HepG2 (cell line): ENCODE measurements at regions not wholly inside any gene's neighbourhood (a gene's known extent, or its start where the extent isn't known, plus 50 kb on each side); places are given as distances from the start of the nearest gene placed in this dataset.

ENCODE experiments used
- ATAC-seq: fragments of 200-7000 bp; cut with Tn5 transposase; 3 replicates; pipeline ENCODE4 v1.9.1; 2020; ENCODE audit warnings: mild to moderate bottlenecking, moderate library complexity
- BruUV-seq: library from RNA; stranded (reverse); fragments of 400-500 nt; replicated peaks from 2 replicates; lab custom pipeline; 2021; lab: Mats Ljungman, UMichigan
- CTCF ChIA-PET: fragments of 300-600 bp; formaldehyde crosslinking; extraction: SDS; loops from one replicate; lab custom pipeline; 2021; ENCODE audit warnings: low total read pairs, inconsistent platforms, low intra/inter-chr PET ratio; lab: Yijun Ruan, JAX
- POLR2A ChIA-PET: fragments of 350-600 bp; sonication (Branson Sonifier 250); formaldehyde crosslinking; loops from one replicate; lab custom pipeline; 2020; ENCODE audit warnings: antibody characterized with exemption, inconsistent platforms; lab: Yijun Ruan, JAX
- DNase-seq: peaks from one replicate; pipeline ENCODE4 v3.0.0-alpha.2; 2015; ENCODE audit warnings: low spot score
- FAIRE-seq: peaks from 3 replicates; lab custom pipeline; 2011; peaks lifted over from hg19 to GRCh38; lab: Jason Lieb, UNC
- H2AFZ ChIP-seq: one replicate; pipeline ENCODE4 v1.6.1; 2011; ENCODE audit warnings: low read length, inconsistent platforms
- H3K27ac ChIP-seq: fragments of 300-600 bp; 3 replicates; pipeline ENCODE4 v1.8.0; 2011; ENCODE audit warnings: mixed run types, mild to moderate bottlenecking, mixed read lengths, low read length, inconsistent platforms; ENCODE audit not compliant: insufficient read depth; ENCODE audit errors: extremely low read length
- H3K27me3 ChIP-seq, 2 experiments: fragments of 200-600 bp in 1 of 2; 2 replicates in 1 of 2; 3 replicates in 1 of 2; pipeline versions ENCODE4 v1.6.0 to v1.8.0; 2011; ENCODE audit warnings: low read length in 2 of 2, mild to moderate bottlenecking in 2 of 2, moderate library complexity in 2 of 2, inconsistent platforms in 1 of 2; ENCODE audit not compliant: insufficient read depth in 2 of 2, control insufficient read depth in 1 of 2
- H3K36me3 ChIP-seq, 2 experiments: fragments of 200-600 bp in 1 of 2; replicated peaks in 1 of 2; 2 replicates in 1 of 2; 3 replicates in 1 of 2; pipeline versions ENCODE4 v1.5.1 to v1.8.0; 2011; ENCODE audit warnings: low read length in 2 of 2, inconsistent platforms in 1 of 2; ENCODE audit not compliant: insufficient read depth in 2 of 2, control insufficient read depth in 1 of 2
- H3K4me1 ChIP-seq: 2 replicates; pipeline ENCODE4 v1.5.1; 2012; ENCODE audit warnings: low read length, inconsistent platforms; ENCODE audit not compliant: insufficient read depth
- H3K4me2 ChIP-seq: 2 replicates; pipeline ENCODE4 v1.6.0; 2011; ENCODE audit warnings: low read depth, low read length, inconsistent platforms
- H3K4me3 ChIP-seq, 3 experiments: fragments of 200-600 bp in 1 of 3; sonication (generic), shearing (Covaris generic) in 1 of 3; replicated peaks in 1 of 3; 2 replicates each; pipeline ENCODE4 v1.5.1; 2011 to 2016; ENCODE audit warnings: low read length in 3 of 3, inconsistent platforms in 2 of 3, low read depth in 2 of 3, mild to moderate bottlenecking in 2 of 3, control low read depth in 1 of 3, mixed read lengths in 1 of 3; ENCODE audit not compliant: insufficient read depth in 1 of 3
- H3K79me2 ChIP-seq: one replicate; pipeline ENCODE4 v1.6.1; 2011; ENCODE audit warnings: low read length, inconsistent platforms; ENCODE audit not compliant: insufficient read depth
- H3K9ac ChIP-seq: 2 replicates; pipeline ENCODE4 v1.6.0; 2011; ENCODE audit warnings: mild to moderate bottlenecking, low read depth, low read length, inconsistent platforms; ENCODE audit not compliant: insufficient read depth
- H3K9me3 ChIP-seq: 2 replicates; pipeline ENCODE4 v1.5.1; 2012; ENCODE audit warnings: mild to moderate bottlenecking, low read length
- H4K20me1 ChIP-seq: 2 replicates; pipeline ENCODE4 v1.6.0; 2011; ENCODE audit warnings: inconsistent platforms, mild to moderate bottlenecking, low read length, moderate library complexity; ENCODE audit not compliant: insufficient read depth
- BRCA1 ChIP-seq: sonication (generic); formaldehyde crosslinking; IDR thresholded peaks from 2 replicates; pipeline ENCODE4 v1.4.0; 2020; ENCODE audit warnings: missing genetic modification reagents
- DNMT3B ChIP-seq: conservative IDR thresholded peaks from 2 replicates; pipeline ENCODE4 v1.6.1; 2016; ENCODE audit warnings: missing biosample characterization, control low read depth
- LBX2 ChIP-seq: sonication (generic); formaldehyde crosslinking; IDR thresholded peaks from 2 replicates; pipeline ENCODE4 v1.5.0; 2020; ENCODE audit warnings: missing genetic modification reagents, mild to moderate bottlenecking, borderline replicate concordance
- MBNL3 ChIP-seq: fragments of 250-450 bp; sonication (Bioruptor Pico); conservative IDR thresholded peaks from 2 replicates; pipeline ENCODE4 v1.8.0; 2022; ENCODE audit warnings: mild to moderate bottlenecking, inconsistent platforms
- MYC ChIP-seq: sonication (generic); formaldehyde crosslinking; IDR thresholded peaks from 2 replicates; pipeline ENCODE4 v1.9.0; 2021; ENCODE audit warnings: missing genetic modification reagents, borderline replicate concordance
- NAIF1 ChIP-seq: sonication (generic); formaldehyde crosslinking; IDR thresholded peaks from 2 replicates; pipeline ENCODE4 v1.5.0; 2020; ENCODE audit warnings: mild to moderate bottlenecking, missing genetic modification reagents, borderline replicate concordance
- NFKBIZ ChIP-seq: IDR thresholded peaks from 2 replicates; pipeline ENCODE4 v1.6.1; 2018; ENCODE audit warnings: missing genetic modification reagents, missing compliant biosample characterization
- NR2F1 ChIP-seq, 2 experiments: fragments of 450-650 bp in 1 of 2; formaldehyde crosslinking in 1 of 2; IDR thresholded peaks; 2 replicates each; pipeline versions ENCODE4 v1.5.0 to v1.6.1; 2016 to 2020; ENCODE audit warnings: mild to moderate bottlenecking in 1 of 2, missing compliant biosample characterization in 1 of 2, missing genetic modification reagents in 1 of 2, moderate library complexity in 1 of 2
- NR2F2 ChIP-seq: IDR thresholded peaks from 2 replicates; pipeline ENCODE4 v1.6.1; 2012; ENCODE audit warnings: low read depth, inconsistent platforms, borderline replicate concordance
- NRL ChIP-seq: sonication (generic); formaldehyde crosslinking; IDR thresholded peaks from 2 replicates; pipeline ENCODE4 v1.5.0; 2020; ENCODE audit warnings: missing genetic modification reagents, mild to moderate bottlenecking, moderate library complexity, borderline replicate concordance
- PAXIP1 ChIP-seq: sonication (generic); formaldehyde crosslinking; conservative IDR thresholded peaks from 2 replicates; pipeline ENCODE4 v1.4.0; 2020; ENCODE audit warnings: mild to moderate bottlenecking, missing genetic modification reagents, moderate library complexity
- REPIN1 ChIP-seq: sonication (generic); formaldehyde crosslinking; IDR thresholded peaks from 2 replicates; pipeline ENCODE4 v1.8.0; 2022; ENCODE audit warnings: missing genetic modification reagents, low read depth, mild to moderate bottlenecking, borderline replicate concordance
- SPEN ChIP-seq: sonication (generic); formaldehyde crosslinking; IDR thresholded peaks from 2 replicates; pipeline ENCODE4 v1.5.1; 2020; ENCODE audit warnings: low read depth, mild to moderate bottlenecking, missing genetic modification reagents
- SUZ12 ChIP-seq: fragments of 150-350 bp; IDR thresholded peaks from 2 replicates; pipeline ENCODE4 v1.6.1; 2014; ENCODE audit warnings: low read depth, low read length
- ZNF546 ChIP-seq: sonication (generic); formaldehyde crosslinking; conservative IDR thresholded peaks from 2 replicates; pipeline ENCODE4 v1.8.1; 2023; ENCODE audit warnings: mild to moderate bottlenecking, missing genetic modification reagents
- ZNF576 ChIP-seq: sonication (generic); formaldehyde crosslinking; IDR thresholded peaks from 2 replicates; pipeline ENCODE4 v1.4.0; 2020; ENCODE audit warnings: mild to moderate bottlenecking, missing genetic modification reagents
- WGBS: methylation state at CpG from one replicate; pipeline ENCODE4 v1.1.6; 2017; ENCODE audit warnings: low lambda C conversion rate; 5-methylcytosine and 5-hydroxymethylcytosine counted together
- in situ Hi-C: cut with HindIII; loops from 2 replicates; pipeline ENCODE4 v1.10.0; 2017; ENCODE audit warnings: low pct_unique_long_range_greater_than_20kb; ENCODE audit not compliant: extremely low pct_ligation_motif_present
- intact Hi-C: fragments of 100-400 bp; cut with micrococcal nuclease; formaldehyde crosslinking; loops from one replicate; pipeline ENCODE4 v1.10.0; 2022; ENCODE audit not compliant: unreplicated experiment

- no peak for TF ChIP-seq PAXIP1
- no peak for TF ChIP-seq REPIN1 (CRISPR knock-in tag)
- TF ChIP-seq BRCA1 (CRISPR knock-in tag): no peak
Measured at GRCh38 chr4:170988446-170988845, 824.8 kb upstream of the GALNTL6 start (continued).

- Histone ChIP-seq H3K4me3 (no peak overlapping the region), H3K4me1 (no peaks in the 10 kb centered on the region), H3K4me2 (no peak overlapping the region), H3K9ac (no peak overlapping the region), H3K27ac (no peak overlapping the region), H3K79me2 (no peaks in the 10 kb centered on the region), H3K9me3 (no peaks in the 10 kb centered on the region), H2AFZ (no peak overlapping the region)
- BruUV-seq: no TSS peak
- FAIRE-seq (no peak), ATAC-seq (no peak)
- in situ Hi-C loops (no loop called here), intact Hi-C loops (no loop called here)
- CTCF ChIA-PET: no interaction called here
- TF ChIP-seq ZNF576 (CRISPR knock-in tag) (no peak), MBNL3 (no peak), SUZ12 (no peak), NAIF1 (CRISPR knock-in tag) (no peak), NR2F1 (CRISPR knock-in tag; IDR thresholded peaks at IDR 0.05) (no peak), NR2F2 (no peak), NRL (CRISPR knock-in tag) (no peak), LBX2 (CRISPR knock-in tag) (no peak), MYC (CRISPR knock-in tag) (no peak), DNMT3B (CRISPR knock-in tag) (no peak), ZNF546 (no peak), NFKBIZ (no peak), SPEN (CRISPR knock-in tag) (no peak)
- TF ChIP-seq, all 625 proteins: peak for 0
- Histone ChIP-seq H3K27me3 (no peaks in the 10 kb centered on the region; a peak in 1 of 5 replicates), H4K20me1 (no peaks in the 10 kb centered on the region), H3K36me3 (no peaks in the 10 kb centered on the region)
- DNase-seq: no peak
- 19% methylated on average over 2 of the region's 6 CpGs for WGBS
- POLR2A ChIA-PET: no interaction called here
Measured at GRCh38 chr4:170979736-170980135, 833.5 kb upstream of the GALNTL6 start.
